Hematopoietic multipotent progenitor cell treated with erythropoietin and hydrocortisone succinate and interleukin-3 and kit ligand, for 8 days (in vitro differentiated cells): ENCODE measurements at regions not wholly inside any gene's neighbourhood (a gene's known extent, or its start where the extent isn't known, plus 50 kb on each side); places are given as distances from the start of the nearest gene placed in this dataset.
A peak's percentile ranks its signal among the peaks of the same experiment; 100 is the strongest.

Experiments
- DNase-seq: peaks from one replicate; pipeline ENCODE4 v3.0.0-alpha.2; 2015

- DNase-seq: no peak
Measured at GRCh38 chr10:113967126-113967525, 76.5 kb upstream of the ADRB1 start.

GRCh38 chr10:113970641-113971040 is 73.0 kb upstream of the ADRB1 start:
- DNase-seq: no peak

DNA sequence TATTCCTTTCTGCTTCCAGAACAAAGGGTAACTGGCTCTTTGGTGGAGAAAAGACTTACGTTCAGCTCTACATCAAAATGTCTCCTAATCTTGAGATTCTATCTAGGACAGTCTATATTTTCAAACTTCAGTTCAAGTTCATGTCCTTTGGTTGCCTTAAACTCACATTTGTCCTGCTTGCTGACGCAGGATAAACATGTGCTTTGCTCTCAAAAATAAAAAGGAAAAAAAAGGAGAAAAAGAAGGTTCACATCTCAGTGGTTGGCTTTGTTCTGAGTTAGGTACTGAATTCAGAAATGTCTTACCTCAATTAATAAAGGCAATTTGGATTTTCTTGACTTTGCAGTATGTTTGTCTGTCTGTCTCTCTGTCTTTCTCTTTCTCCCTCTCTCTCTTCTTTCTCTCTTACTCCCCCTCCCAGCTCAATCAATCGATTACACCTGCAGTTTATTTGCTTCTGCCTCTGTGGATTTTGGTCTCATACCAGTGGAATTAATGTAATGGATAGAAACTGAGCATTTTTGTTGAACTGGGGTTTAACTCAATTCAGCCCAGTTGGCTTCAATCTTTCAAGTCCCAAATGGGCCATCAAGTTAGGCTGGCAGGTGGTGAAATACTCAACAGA is 72.2 kb upstream of the ADRB1 start:
- no peak for DNase-seq

- no peak for DNase-seq
Measured at GRCh38 chr10:113977174-113977573, 66.5 kb upstream of the ADRB1 start.

- no peak for DNase-seq
Measured at GRCh38 chr10:113978802-113979201, 64.9 kb upstream of the ADRB1 start.

DNA sequence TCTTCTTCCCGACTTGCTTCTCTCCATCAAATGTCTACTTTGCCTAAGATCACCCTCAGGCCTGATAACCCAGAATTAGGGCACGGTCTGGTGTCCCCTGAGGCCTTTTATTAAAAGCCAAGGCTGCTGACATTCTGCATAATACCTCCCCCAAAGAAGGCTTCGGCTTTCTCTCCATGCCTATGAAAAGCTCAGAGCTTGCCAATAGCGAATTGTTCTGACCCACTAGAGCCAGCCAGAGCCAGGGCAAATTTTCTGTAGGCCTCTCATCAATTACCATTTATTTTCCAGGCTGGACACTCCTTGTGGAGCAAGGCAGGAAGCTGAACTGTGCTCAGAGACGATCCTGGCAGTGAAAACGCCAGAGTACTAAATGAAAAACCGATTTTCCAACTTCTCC is 64.3 kb upstream of the ADRB1 start:
- no peak for DNase-seq

DNA sequence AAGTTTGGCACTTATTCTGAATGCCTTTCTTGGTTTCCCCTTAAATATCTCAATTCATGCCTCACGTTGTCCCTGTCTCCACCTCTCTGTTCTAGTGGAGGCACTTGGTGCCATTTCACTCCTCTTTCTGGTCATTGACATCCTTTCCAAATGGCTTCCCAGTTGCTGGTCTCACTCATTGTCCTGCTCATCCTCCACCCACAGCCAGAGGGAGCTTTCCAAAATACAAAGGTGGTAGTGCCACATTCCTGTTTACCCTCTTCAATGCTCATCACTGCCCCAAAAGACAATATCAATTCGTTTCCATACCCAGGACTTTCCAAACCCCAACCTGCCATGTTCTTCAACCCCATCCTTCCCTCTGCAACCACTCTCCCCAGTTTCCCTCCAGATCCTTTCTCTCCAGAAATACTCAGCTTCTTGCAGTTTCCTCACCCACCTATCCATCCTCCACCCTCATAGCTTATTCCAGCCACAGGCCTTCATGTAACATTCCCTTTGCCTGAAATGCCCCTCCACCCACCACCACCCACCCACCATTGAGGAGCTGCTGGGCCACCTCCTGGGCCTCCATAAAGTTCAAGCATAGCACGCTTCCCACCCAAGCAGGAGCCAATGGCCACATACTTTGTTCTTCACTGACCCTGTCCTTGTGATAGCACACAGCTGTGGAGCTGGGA is 63.1 kb upstream of the ADRB1 start:
- peak; percentile 17 for DNase-seq

DNA sequence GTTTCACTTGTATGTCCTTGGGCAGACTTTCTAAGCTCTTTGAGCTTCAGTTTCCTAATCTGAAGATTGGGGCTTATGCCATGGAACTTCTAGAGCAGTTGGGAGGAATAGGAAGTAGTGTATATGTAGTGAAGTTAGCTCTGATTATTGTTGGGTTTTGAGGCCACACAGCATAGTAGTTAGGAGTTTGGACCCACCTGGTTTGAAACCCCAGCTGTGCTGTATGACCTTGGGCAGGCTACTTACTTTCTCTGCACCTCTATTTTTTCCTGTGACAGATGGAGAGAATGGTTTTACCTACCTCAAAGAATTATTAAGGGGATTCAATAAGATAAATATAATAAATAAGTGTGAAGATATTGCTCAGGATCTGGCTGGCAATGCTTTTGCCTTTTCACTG is 61.4 kb upstream of the ADRB1 start:
- no peak for DNase-seq

DNA sequence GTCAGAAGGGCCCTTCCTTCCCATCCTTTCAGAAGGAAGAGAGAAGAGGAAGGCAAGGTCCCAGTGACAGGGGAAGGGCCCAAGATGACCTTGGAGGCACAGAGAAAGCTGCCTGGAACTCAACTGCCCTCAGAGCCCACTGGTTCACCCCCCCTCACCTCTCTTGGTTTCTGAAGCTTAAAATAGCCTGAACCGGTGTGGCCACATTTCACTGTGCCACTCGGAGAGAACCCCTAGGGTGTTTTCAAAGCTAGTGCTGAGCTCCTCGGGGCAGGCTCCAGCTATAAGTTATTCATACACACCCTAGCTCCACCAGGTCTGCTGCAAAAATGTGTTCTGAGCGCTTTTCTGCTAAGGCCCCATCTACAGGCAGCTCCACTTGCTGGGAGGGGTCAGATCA is 60.9 kb upstream of the ADRB1 start:
- no peak for DNase-seq

- no peak for DNase-seq
Measured at GRCh38 chr10:113983552-113983951, 60.1 kb upstream of the ADRB1 start.

DNA sequence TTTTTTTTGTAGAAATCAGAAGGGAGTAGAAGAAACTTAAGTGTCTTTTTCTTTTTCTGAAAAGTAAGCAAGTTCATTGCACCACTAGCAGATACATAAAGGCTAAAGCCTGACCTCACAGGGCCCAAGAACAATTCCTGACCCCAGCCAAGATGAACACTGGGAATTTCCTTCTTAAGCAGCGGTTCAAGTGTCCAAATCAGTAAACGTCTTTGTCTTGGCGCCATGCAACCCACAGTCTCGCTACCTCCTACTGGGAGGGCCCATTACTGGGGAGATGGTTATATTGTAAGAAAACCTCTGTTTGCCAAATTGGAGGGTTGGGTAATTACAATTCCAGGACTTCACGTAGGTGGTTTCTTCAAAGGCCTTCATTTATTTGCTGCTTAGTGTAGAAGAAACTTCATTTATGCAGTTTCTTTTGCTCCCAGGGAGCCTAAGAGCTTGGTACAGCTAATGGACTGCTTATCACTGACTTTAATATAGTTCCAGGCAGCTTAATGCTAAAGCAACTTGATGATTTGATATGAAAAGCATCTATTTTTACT is 58.3 kb upstream of the ADRB1 start:
- DNase-seq: no peak

DNA sequence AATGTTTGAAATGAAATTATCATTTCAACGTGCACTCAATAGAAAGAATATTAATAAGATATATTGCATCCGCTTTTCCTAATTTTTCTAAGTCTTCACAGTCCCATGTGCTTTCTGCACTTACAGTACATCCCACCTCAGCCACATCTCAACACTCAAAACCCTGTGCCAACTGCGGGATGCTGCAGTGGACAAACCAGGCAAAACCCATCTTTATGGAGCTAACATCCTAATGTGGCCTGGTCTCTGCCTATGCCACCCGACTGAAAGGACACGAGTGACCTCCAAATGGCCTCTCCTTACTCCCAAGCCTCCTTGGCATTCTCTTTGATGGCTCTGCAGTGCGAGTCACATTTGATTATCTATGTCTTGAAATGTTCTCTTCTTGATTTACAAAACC is 57.4 kb upstream of the ADRB1 start:
- DNase-seq: no peak

GRCh38 chr10:113987156-113987555 is 56.5 kb upstream of the ADRB1 start:
- DNase-seq: no peak

DNA sequence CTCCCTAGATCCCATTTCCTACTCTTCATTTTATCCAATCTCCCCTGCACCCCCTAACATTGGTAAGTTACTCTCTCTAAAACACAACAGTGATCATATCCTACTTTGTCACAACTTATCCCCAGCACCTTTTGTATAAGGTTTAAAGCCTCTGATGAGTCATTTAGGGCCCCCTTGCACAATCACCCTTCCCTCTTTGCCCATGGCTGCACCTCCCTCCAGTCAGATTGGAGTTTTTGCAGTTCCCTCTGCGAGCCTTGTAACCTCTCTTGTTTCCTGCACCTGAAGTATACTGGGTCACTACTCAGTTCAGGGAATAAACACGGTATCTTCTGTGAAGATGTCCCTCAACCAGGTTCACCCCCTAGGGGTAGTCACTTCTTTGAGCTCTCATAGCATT is 55.9 kb upstream of the ADRB1 start:
- DNase-seq: no peak

GRCh38 chr10:113988535-113988934 is 55.1 kb upstream of the ADRB1 start:
- no peak for DNase-seq

DNA sequence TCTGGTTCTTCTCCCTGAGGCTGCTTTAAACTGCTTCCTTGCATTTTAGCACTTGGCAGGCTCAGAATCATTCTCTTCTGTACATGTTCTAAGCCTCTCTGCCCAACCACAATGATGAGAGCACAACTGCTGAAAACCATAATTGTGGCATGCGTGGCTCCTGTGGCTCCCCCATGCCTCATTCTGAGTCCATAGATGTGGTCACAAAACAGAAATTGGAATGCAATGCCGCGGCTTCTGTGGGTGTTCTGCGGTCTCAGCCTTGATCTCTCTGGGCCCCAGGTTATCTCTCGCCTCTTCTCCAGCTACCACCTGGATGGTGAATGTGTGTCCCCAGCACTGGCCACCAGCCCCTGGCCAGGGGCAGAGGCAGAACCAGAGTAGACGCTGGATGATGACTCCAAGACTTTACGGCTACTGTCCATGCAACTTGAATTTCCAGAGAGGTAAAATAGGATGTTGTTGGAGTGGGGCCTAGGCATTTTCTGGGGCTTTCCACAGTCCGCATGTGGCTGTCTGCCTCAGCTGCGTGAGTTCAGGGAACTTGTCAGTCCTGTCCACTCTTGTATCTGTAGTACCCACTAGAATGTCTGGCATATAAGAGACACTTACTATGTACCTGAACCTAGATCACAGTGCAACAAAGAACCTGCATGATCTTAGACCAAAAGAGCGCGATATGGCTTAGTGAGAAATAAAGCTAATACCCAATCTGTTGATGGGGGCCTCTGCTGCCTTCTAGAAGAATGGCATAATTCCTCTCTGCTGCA is 52.4 kb upstream of the ADRB1 start:
- no peak for DNase-seq

DNA sequence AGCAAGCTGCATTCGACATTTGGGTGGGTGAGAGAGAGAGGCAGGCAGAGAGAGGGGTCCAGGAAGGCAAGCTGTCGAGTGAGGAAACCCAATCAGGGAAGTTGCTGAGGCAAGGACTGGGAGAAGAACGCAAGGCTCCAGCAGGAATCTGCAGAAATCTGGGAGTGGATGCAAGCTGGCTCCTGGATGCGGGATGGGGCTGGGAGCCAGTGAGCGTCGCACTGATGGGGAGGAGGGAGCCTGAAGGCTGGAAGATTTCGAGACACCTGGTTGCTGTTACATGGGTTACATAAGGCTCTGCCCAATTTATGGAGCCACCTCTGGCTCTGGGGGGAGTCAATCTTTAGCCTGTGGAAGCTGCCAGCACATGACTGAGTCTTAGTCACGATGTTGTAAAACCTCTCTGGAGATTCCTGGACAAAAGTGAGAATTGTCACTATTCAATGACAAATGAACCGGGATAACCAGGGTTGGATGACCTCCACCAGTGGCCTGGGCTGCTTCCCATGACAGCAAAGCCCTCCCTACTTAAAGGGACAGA is 51.1 kb upstream of the ADRB1 start:
- no peak for DNase-seq

DNA sequence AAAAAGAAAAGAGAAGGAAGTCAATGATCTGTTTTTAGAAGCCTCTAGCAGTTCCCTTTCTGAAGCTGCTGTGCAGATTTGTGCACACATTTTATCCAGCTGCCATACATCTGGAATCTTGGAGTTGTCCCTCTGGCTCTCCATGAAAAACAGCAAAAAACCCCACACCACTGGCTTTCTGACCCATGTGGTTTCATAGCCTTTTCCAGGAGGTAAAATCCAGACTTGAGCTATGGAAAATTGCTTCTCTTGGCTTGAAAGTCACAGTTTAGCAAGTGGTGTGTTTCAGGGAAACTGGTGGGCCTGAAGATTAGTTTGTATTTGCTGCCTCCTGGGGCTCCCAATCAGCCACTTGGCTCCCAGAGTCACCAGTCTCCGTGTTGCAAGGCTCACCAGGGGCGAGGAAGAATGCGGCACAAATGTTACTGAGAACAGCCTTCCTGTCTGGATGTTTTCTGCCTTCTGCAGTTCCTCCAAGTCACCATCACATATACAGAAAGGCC is 50.1 kb upstream of the ADRB1 start:
- no peak for DNase-seq
